Cardiac septum (tissue), 1 donor: ENCODE measurements at regions not wholly inside any gene's neighbourhood (a gene's known extent, or its start where the extent isn't known, plus 50 kb on each side); places are given as distances from the start of the nearest gene placed in this dataset.

Experiments
- DNase-seq: peaks from one replicate; pipeline ENCODE4 v3.0.0-alpha.2; 2020; ENCODE audit warnings: low spot score
- intact Hi-C: fragments of 100-400 bp; cut with DNase I; formaldehyde crosslinking; loops from one replicate; pipeline ENCODE4 v1.14.0; 2022
- donor health status: DM: no; HTN: no; CAD: no.

GRCh38 chr4:152083338-152083737, 322.5 kb upstream of the GATB start:
- DNase-seq = no peak
- intact Hi-C loops = loop anchor here (10.0 kb wide), 1 partner anchor 279 kb away; no protein-coding TSS in a partner anchor

GRCh38 chr4:152081024-152081423, 320.2 kb upstream of the GATB start:
- DNase-seq = no peak
- intact Hi-C loops = loop anchor here (10.0 kb wide), 1 partner anchor 276 kb away; no protein-coding TSS in a partner anchor

- DNase-seq = no peak
- intact Hi-C loops = loop anchor here (10.0 kb wide), 1 partner anchor 275 kb away; no protein-coding TSS in a partner anchor
These were observed 318.9 kb upstream of the GATB start for GRCh38 chr4:152079543-152080293.

- no peak for DNase-seq
- intact Hi-C loops = no loop called here
These were observed 318.3 kb upstream of the GATB start for GRCh38 chr4:152079079-152079478.

- no peak for DNase-seq
- intact Hi-C loops = no loop called here
These were observed 316.8 kb upstream of the GATB start for GRCh38 chr4:152077582-152077981.

GRCh38 chr4:152075253-152075928, 314.6 kb upstream of the GATB start:
- intact Hi-C loops = no loop called here
- DNase-seq = no peak

GRCh38 chr4:152074573-152074972, 313.8 kb upstream of the GATB start:
- intact Hi-C loops = no loop called here

GRCh38 chr4:152074088-152074437, 313.3 kb upstream of the GATB start:
- intact Hi-C loops = no loop called here
- no peak for DNase-seq

More at GRCh38 chr4:152074573-152074972, 313.8 kb upstream of the GATB start:
- no peak for DNase-seq

- DNase-seq = no peak
- intact Hi-C loops = no loop called here
These were observed 312.7 kb upstream of the GATB start for GRCh38 chr4:152073351-152074087.

- no peak for DNase-seq
- intact Hi-C loops = no loop called here
These were observed 312.1 kb upstream of the GATB start for GRCh38 chr4:152072906-152073305.

- intact Hi-C loops = no loop called here
These were observed 311.2 kb upstream of the GATB start for GRCh38 chr4:152072001-152072485.

GRCh38 chr4:152070854-152071253, 310.0 kb upstream of the GATB start:
- intact Hi-C loops = no loop called here
- no peak for DNase-seq

More at GRCh38 chr4:152072001-152072485, 311.2 kb upstream of the GATB start:
- no peak for DNase-seq

GRCh38 chr4:152068866-152069265, 308.1 kb upstream of the GATB start:
- DNase-seq = no peak
- intact Hi-C loops = no loop called here

- DNase-seq = no peak
- intact Hi-C loops = no loop called here
These were observed 304.7 kb upstream of the GATB start for GRCh38 chr4:152065545-152065944.

GRCh38 chr4:152064753-152065152, 303.9 kb upstream of the GATB start:
- intact Hi-C loops = no loop called here
- DNase-seq = no peak

GRCh38 chr4:152064282-152064681, 303.5 kb upstream of the GATB start:
- DNase-seq = no peak
- intact Hi-C loops = no loop called here

- DNase-seq = no peak
- intact Hi-C loops = no loop called here
These were observed 302.9 kb upstream of the GATB start for GRCh38 chr4:152063621-152064240.

GRCh38 chr4:152062936-152063620, 302.3 kb upstream of the GATB start:
- DNase-seq = no peak
- intact Hi-C loops = no loop called here

- intact Hi-C loops = no loop called here
- no peak for DNase-seq
These were observed 293.9 kb upstream of the GATB start for GRCh38 chr4:152054731-152055130.
